HG02852 (cell line): ENCODE measurements at regions not wholly inside any gene's neighbourhood (a gene's known extent, or its start where the extent isn't known, plus 50 kb on each side); places are given as distances from the start of the nearest gene placed in this dataset.
"Not testable (repeated sequence)": the region's sequence is repeated elsewhere in the genome, so short reads cannot be mapped to it uniquely, and the experiment has no call there.

Experiments used
- ATAC-seq: cut with Tn5 transposase; IDR thresholded peaks from one replicate; pipeline ENCODE4 v1.9.1; 2021; ENCODE audit warnings: mild to moderate bottlenecking, moderate library complexity; ENCODE audit not compliant: unreplicated experiment

DNA sequence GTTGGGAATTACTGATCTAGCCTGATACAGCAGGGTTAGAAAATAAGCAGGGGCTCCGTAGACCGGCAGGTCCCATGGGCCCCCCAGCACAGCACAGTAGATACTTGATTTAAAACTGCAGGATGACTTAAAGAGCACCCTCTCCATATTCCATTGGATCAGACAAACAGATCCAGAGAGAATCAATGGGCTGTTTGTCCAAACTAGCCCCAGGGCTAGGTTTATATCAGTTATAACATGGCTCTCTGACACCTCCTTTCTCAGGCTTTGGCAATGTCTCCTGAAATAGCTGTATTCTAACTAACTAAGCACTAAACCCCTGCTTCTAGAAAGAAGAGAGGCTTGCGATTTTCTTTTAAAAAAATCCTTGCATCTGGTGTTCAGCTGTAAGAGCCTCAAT lies 100.4 kb upstream of the GALNT18 start:
- no peak for ATAC-seq

DNA sequence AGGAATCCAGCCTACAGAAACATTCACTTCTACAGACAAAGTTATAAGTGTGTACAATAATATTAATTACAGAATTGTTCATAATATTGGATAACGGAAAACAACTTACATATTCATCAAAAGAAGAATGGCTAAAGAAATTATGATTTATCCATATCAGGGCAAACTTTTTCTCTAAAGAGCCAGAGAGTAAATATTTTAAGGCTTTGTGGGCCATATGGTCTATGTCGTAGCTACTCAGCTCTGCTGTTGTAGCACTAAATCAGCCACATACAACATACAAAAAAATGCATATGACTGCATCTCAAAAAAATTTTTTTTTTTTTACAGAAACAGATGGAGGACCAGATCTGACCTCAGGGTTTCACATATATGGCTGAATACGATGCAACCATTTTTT lies 96.7 kb upstream of the GALNT18 start:
- no peak for ATAC-seq

DNA sequence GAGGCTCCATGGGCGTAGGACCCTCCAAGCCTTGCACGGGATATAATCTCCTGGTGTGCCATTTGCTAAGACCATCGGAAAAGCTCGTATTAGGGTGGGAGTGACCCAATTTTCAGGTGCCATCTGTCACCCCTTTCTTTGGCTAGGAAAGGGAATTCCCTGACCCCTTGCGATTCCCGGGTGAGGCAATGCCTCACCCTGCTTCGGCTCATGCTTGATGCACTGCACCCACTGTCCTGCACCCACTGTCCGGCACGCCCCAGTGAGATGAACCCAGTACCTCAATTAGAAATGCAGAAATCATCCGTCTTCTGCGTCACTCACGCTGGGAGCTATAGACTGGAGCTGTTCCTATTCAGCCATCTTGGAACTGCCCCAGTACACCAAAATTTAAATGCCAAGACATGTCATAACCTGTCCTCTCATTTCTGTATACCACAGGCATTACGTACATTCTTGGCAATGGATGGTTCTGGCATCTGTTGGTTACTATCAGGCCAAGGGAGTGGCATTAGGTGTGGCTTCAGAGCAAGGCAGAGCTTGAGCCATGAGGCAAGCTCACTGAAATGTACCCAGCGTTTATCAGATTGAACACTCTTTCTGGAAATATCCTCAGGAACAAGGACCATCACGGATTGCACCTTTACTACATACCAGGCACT lies 95.4 kb upstream of the GALNT18 start:
- ATAC-seq: no peak

DNA sequence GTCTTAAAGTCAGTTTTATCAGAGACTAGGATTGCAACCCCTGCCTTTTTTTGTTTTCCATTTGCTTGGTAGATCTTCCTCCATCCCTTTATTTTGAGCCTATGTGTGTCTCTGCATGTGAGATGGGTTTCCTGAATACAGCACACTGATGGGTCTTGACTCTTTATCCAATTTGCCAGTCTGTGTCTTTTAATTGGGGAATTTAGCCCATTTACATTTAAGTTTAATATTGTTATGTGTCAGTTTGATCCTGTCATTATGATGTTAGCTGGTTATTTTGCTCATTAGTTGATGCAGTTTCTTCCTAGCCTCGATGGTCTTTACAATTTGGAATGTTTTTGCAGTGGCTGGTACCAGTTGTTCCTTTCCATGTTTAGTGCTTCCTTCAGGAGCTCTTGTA lies 93.3 kb upstream of the GALNT18 start:
- ATAC-seq: not testable (repeated sequence)

DNA sequence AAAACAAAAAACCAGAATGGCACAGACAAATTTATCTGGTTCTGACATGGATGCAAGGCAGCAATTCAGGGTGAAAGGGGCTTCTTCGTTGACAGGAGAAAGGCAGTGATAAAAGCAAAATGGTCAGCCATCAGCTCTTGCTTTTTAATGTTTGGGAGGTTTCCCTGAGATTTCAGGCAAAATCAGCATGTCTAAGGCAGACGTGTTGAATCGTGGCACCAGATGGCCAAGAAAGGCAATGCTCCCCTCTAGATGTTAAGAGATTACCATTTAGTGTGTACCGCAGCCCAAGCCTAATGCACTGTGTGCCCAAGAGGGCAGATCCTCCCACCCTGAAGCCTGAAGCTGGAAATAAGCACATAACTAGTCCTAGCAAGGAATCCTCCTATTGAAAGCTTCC lies 88.8 kb upstream of the GALNT18 start:
- ATAC-seq: no peak

DNA sequence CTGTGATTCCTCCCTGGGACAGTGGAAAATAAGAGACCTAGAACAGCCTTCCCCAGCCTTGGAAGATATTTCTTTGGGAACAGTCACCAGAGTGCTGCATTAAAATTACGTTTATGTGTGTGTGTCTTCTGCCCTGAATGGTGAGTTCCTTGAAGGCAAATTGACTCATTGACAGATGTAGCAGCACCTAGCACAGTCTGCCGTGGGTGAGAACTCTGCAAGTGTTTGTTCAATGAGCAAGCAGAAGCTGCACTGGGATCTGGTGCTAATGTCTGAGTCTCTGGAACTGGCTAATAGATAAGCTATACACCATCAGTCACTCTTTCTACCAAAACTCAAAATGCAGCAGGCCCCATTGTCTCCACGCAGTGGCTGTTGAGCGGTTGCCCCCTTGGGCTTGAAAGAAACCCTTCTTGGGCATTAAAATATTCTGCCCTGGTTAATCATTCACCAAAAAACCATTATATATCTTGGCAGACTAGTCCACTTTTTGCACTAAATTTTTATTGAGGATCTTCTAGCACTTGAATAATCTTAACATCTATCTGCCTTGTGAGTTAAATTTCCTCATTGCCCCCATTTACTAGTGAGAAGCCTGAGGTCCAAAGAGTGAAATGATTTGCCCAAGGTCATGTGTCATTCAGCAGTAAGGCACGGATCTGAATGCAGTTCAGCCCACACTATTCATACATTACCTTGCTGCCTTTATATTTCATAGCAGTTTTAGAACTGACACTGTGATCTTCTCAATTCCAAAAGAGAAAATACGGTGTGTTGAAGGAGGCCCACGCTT lies 87.8 kb upstream of the GALNT18 start:
- ATAC-seq: no peak

DNA sequence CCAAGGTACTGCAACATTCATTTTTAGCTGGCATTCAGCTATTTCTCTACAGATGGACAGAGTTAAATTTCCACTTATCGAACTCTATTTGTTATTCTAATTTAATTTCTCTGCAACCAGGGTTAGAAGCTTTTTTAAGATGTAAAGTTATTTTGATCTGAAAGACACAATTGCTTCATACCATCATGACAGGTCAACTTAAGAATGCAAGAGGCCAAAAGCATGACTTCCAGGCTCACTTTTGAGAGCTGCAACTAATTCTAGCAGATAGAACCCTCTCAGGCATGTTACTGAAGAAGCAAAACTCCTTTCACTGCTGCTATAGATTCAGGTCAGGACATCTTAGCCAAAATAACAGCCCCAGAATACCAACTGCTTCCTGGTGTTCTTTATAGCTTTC lies 86.5 kb upstream of the GALNT18 start:
- no peak for ATAC-seq

DNA sequence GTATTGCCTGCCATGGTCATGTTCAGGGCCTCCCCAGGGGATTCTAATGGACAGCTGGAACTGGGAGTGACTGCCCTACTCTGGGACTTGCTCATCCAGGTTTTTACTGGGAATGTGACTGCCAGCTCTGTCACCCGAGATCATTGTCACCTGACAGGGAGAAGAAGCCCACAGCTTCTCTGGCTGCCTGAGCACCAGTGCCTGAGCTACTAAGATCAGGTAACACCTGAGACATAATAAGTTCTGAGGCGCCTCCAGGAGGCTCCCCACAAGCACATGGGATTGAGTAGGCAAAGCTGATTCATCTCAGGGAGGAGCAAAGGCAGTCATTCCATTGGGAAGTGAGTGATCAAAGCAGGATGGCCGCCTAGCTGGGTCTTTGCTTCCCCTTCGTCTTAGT lies 84.2 kb upstream of the GALNT18 start:
- ATAC-seq: no peak

DNA sequence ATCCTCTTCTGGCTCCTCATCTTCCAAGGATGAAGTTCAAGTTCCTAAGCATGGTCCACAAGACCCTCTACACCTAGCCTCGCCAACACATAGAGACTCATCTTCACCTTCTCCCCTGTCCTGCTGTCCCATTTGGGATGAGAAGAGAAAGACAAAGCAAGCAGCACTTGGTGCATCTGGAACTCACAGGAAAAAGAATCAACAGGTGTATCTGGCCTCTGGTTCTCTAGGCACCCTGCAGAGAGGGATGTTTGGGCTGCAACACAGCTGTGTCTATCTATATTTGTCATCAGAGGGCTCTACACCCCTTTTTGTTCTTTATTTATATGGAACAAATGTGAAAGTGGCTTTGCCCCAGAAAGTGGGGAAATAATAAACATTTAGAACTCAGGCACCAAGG lies 82.1 kb upstream of the GALNT18 start:
- ATAC-seq: no peak

DNA sequence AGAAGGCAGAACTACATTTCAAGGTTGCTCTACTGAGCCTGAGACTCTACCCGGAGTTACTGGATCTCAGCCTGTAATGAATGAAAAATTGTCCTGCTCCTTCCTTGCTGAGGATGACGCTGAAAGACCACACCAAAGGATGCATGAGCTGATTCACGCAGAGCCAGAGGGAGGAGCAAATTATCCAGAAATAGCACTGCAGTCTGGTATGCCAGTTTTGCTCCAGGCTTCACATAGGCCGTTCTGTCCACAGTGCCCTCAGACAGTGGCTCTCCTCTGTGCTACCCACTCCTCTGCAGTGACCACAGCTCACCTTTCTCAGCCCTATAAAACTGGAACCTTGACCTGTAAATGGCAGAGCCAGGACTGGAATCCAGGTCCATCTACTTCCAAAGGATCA lies 79.3 kb upstream of the GALNT18 start:
- no peak for ATAC-seq

DNA sequence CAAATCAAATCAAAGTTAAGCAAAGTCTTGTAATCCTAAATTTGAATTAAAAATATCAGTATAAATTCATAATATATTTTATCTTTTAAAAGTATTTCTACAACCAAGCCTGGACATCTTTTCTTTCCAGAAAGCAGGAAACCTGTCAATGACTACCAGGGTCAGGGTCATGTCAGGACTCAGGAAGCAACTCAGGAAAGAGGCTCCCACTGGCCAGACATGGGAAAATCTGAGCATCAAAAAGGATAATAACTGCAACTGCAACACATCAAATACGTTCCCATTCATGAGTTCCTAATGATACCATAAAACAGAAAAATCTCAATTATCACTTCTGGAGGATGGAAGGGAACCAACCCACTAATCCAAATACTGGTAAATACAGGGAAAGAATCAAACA lies 76.0 kb upstream of the GALNT18 start:
- no peak for ATAC-seq

DNA sequence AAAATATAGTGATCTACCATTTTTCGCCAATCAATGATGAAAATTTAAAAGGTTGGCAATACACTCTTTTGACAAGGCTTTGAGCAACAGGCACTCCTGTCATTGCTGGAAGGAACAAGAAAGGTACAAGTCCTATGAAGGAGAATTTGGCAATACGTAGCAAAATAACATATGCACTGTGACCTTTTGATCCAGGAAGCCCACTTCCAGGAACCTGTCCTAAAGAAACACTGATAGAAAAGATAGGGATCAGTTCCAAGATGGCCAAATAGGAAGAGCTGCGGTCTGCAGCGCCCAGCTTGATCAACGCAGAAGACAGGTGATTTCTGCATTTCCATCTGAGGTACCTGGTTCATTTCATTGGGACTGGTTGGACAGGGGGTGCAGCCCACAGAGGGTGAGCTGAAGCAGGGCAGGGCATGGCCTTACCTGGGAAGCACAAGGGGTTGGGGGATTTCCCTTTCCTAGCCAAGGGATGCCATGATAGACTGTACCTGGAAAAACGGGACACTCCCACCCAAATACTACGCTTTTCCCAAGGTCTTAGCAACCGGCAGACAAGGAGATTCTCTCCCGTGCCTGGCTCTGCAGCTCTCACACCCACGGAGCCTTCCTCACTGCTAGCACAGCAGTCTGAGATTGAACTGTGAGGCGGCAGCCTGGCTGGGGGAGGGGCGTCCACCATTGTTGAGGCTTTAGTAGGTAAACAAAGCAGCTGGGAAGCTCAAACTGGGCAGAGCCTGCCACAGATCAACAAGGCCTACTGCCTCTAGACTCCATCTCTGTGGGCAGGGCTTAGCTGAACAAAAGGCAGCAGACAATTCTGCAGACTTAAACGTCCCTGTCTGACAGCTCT lies 69.7 kb upstream of the GALNT18 start:
- no peak for ATAC-seq

DNA sequence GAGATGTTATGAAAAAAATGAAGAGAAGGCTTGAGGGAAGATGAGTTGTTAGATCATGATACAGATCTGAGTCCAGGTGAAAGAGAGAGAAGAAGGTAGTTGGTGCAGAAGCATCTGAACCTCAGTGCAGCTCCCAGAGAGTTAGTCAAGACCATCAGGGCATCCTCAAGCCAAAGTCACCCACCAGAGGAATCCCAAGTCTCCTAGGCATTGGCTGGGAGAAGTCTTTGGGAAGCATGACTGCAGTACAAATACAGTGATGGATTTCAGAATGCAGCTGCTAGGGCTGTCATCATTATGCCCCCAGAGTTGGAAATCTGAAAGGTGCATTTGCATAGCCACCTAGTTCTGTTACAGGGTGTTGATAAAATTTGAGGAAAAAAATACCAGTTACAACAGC lies 59.7 kb upstream of the GALNT18 start:
- no peak for ATAC-seq

DNA sequence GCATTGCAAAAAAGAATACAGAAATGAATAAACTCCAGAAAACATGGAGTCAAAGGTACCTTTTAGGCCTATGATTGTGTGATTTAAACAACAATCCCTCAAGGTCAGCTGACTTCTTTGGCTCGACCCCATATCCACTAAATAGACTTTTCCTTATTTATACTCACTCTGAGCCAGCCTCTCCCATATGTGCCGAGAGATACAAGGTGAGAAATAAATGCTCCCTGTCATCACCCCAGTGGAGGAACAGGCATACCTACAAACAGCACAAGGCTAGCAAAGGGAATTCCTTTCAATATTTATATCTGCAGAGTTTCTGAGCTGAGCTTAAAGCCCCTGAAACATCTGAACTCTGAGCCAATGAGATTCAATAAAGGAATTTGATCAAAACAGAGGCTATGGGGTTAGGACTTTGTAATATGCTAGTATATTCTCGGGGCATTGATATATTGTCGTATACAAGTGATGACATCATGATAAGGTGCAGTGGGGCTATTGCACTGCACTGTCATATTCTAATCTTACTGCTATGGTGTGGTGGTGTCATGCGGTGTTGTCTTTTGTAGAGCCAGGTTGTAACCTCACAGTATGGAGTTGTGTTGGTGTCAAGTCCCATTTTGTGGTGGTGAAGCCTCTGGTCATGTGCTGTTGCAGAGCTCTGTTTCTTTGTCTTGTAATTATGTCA lies 56.0 kb upstream of the GALNT18 start:
- ATAC-seq: no peak

DNA sequence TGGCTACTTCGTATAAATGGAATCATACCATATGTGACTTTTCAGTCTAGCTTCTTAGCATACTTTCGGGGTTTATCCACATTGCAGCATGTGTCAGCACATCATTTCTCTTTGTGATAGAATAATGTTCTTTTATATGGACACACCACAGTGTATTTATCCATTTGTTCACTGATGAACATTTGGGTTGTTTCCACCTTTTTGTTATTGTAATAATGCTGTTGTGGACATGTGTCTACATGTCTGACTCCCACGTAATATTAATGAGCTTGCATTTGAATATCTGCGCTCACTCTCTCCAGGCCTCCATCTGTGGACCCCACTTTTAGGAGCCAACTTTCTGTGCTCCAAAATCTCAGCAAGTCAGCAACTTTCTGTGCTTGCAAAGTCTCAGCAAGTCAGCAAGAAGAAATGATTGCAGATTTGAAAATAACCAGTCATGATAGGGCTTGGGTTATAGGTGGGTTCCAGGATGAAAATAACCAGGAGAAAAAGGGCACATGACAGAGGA lies 53.9 kb upstream of the GALNT18 start:
- ATAC-seq: no peak

DNA sequence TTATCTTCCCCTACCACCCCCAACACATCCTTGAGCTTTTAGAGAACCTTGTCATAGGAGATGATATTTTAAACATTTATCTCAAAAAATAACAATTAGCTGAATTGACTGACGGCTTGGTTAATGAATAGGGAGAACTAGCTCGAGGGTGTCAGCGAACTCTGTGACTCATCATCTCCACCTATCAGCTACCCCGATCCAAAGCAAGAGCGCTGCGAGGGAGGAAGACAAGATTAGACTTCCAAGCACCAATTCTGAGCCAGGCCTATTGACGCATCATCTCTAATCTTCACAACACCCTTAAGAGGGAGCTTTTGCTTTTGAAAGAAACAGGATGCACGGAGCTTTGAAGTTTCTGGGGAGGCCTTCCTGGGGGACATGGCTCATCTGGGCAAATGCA lies 51.0 kb upstream of the GALNT18 start:
- ATAC-seq: no peak

DNA sequence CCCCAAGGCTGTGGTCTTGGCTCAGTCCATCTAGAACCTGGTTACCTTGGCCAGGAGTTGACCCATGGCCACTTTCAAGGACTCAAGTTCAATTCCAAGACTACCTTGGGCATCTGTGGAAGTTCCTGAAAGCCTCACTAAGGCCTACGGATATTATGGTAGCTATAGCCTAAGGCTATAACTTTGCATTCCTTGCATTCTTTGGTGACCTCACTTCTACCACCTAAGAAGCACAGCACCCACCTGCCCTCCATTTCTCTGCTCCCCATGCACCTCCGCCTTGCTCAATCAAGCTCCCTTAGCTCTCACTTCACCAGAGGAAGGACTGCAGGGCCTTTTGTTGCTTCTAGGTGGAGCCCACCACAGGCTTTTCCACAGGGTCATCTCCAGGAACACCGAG lies 50.3 kb upstream of the GALNT18 start:
- no peak for ATAC-seq
